Femur (tissue), 1 donor: ENCODE measurements at regions not wholly inside any gene's neighbourhood (a gene's known extent, or its start where the extent isn't known, plus 50 kb on each side); places are given as distances from the start of the nearest gene placed in this dataset.
"Not testable (repeated sequence)": the region's sequence is repeated elsewhere in the genome, so short reads cannot be mapped to it uniquely, and the experiment has no call there.

Experiments
- DNase-seq: peaks from one replicate; pipeline ENCODE4 v3.0.0-alpha.2; 2017

DNA sequence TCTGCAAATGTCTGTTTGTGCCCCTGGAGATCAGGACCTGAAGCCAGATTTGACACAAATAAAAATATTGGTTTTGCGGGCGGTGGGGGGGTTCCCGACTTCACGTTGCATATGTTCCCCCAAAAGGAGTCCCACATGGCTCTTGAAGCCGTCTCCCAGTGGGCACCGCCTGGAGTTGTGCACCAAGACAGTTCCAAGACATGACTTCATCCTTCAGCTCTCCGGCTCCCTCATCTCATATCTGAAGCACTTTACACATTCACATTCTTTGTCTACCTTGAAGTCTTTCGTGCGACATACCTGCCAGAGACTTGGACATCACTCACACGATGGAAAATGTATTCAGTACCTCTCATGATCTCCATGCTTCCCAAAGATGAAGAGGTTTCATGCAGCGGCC lies 362.8 kb upstream of the FOXK1 start:
- no peak for DNase-seq

- no peak for DNase-seq
Observed at GRCh38 chr7:4325732-4326131, 356.4 kb upstream of the FOXK1 start.

GRCh38 chr7:4331711-4332110 lies 350.4 kb upstream of the FOXK1 start:
- no peak for DNase-seq

- DNase-seq: no peak
Observed at GRCh38 chr7:4338556-4338955, 343.5 kb upstream of the FOXK1 start.

GRCh38 chr7:4343272-4344247 lies 338.5 kb upstream of the FOXK1 start:
- no peak for DNase-seq

- DNase-seq: no peak
Observed at GRCh38 chr7:4345004-4345403, 337.1 kb upstream of the FOXK1 start.

DNA sequence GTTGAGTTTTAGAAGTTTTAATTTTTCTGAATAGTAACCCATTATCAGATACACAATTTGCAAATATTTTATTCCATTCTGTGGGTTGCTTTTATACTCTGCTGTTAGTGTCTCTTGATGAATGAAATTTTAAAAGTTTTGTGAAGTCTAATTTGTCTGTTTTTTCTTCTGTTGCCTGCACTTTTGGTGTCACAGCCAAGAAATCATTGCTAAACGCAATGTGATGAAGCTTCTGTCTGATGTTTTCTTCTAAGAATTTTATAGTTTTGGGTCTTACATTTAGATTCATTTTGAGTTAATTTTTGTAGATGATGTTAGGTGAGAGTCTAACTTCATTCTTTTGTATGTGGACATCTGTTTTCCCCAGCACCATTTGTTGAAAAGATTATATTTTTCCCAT lies 330.0 kb upstream of the FOXK1 start:
- no peak for DNase-seq

- no peak for DNase-seq
Observed at GRCh38 chr7:4361774-4362173, 320.3 kb upstream of the FOXK1 start.

- DNase-seq: no peak
Observed at GRCh38 chr7:4383584-4383983, 298.5 kb upstream of the FOXK1 start.

DNA sequence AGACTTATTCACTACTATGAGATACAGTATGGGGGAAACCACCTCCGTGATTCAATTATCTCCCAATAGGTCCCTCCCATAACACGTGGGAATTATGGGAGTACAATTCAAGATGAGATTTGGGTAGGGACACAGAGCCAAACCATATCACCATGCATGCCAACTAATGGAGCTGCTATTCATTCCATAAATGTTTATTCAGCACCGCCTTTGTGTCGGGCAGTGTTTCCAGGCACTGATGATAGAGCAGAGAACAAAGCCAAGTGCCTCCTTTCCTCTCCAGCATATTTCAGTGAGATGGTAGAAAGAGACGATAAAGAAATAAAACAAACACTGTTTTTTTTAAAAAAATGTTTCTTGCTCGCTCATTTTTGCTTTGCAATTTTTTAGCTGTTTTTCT lies 295.9 kb upstream of the FOXK1 start:
- DNase-seq: no peak

GRCh38 chr7:4391103-4391502 lies 291.0 kb upstream of the FOXK1 start:
- not testable (repeated sequence) for DNase-seq

DNA sequence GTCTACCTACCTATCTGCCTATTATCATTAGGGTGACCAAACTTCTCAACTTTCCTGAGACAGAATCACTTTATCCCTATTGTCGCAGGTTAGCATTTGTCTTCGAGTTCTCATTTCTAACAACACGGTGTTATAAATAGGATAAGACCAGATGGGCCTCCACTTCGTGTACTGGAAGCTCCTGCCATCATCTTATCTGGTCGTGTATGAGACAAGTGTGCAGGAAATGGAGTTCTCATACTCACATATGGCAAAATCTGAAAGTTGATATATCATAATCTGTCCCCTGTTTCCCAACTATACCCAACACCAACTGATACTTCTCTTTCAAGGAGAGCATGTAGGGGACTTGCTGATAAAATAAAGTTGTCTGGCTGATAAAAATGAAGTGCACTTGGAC lies 287.4 kb upstream of the FOXK1 start:
- DNase-seq: no peak

DNA sequence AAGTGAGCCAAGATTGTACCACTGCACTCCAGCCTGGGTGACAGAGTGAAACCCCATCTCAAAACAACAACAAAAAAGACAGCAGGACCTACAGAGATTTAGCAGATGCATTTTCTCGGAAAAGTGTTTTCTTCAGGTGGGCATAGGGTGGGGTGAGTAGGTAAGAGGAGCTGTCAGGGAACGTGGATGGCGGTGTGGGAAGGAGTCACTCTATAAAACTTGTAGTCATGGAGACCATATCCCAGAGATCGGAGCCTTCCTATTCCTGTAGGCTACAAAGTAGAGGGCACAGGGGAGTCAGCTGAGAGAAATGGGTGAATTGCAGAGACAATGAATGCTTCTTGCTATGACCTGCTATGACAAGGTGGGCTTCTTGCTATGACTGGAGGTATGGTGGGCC lies 283.0 kb upstream of the FOXK1 start:
- DNase-seq: no peak

DNA sequence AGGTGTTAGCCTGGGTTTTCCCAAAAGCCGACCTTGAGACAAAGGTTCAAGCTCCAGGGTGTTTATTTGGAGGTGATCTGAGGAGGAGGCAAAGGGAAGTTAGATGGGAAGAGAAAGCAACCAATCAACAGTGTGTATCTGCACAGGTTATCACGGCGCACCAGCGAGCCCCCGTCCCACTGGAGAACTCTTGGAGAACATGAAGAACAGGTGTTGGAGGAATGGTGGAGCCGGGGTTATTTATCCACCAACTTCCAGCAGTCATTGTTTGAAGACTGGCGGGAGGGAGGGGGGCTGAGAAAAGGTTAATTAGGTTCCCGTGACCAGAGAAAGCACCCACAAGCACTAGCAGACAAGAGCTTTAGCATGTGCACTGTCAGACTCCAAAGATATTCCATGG lies 282.5 kb upstream of the FOXK1 start:
- no peak for DNase-seq

GRCh38 chr7:4406288-4407058 lies 275.6 kb upstream of the FOXK1 start:
- DNase-seq: no peak

DNA sequence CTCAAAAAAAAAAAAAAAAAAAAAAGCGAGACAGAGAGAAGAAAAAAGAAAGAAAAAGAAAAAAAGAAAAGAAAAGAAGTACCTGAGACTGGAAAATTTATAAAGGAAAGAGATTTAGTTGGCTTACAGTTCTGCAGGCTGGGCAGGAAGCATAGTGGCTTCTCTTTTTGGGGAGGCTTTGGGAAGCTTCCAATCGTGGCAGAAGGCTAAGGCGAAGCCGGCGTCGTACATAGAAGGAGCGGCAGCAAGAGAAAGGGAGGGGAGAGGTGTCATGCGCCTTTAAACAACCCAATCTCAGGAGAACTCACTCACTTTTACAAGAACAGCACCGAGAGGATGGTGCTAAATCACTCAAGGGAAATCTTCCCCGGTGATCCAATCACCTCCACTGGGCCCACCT lies 272.1 kb upstream of the FOXK1 start:
- DNase-seq: no peak

GRCh38 chr7:4416396-4417056 lies 265.6 kb upstream of the FOXK1 start:
- DNase-seq: no peak

- DNase-seq: no peak
Observed at GRCh38 chr7:4428526-4428925, 253.6 kb upstream of the FOXK1 start.

DNA sequence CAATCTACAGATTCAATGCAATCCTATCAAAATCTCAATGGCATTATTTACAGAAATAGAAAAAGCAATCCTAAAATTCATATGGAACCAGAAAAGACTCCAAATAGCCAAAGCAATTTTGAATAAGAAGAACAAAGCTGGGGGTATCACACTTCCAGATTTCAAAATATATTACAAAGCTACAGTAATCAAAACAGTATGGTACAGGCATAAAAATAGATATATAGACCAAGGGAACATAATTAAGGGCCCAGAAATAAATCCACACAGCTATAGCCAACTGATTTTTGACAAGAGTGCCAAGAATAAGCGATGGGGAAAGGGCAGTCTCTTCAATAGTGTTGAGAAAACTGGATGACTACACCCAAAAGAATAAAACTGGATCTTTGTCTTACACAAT lies 251.9 kb upstream of the FOXK1 start:
- DNase-seq: no peak

DNA sequence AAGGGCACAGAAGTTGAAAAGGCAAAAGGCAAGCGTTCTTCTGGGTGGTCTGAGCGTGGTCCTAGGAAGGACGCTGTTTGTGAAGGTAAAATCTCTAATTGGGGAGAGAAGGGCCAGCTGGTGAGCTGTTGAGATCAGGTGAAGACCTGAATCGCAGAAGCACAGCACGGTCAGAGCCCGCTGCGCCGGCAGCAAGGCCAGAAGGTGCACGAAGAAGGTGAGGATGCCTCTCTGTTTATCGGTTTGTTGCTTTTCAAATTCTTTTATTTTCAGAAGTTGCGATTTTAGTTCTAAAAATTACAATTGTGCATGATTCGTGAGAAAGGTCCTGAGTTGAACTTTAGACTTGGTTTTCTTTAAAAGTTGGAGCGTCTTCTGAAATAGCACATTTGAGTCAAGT lies 247.8 kb upstream of the FOXK1 start:
- DNase-seq: no peak

GRCh38 chr7:4436361-4436895 lies 245.7 kb upstream of the FOXK1 start:
- no peak for DNase-seq

GRCh38 chr7:4436936-4437335 lies 245.2 kb upstream of the FOXK1 start:
- no peak for DNase-seq

DNA sequence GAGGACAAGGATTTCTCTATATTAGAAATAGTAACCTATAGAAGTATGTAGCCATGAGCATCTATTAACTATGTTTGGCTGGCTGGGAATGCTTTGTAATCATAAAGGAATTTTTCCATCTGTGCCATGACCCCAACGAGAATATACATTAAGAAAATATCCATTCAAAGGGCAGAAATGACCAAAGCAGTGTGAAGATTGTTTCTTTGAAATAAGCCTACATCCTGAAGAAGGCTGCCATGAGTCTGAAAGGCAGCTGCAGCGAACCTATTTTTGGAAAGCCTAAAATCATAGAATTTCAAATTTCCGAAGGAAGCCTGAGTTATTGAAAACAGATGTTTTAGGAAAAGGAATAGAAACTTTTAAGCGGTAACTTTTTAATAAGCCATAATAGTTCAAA lies 244.2 kb upstream of the FOXK1 start:
- no peak for DNase-seq
